ENCODE measurements at regions not wholly inside any gene's neighbourhood (a gene's known extent, or its start where the extent isn't known, plus 50 kb on each side); places are given as distances from the start of the nearest gene placed in this dataset.

DNA sequence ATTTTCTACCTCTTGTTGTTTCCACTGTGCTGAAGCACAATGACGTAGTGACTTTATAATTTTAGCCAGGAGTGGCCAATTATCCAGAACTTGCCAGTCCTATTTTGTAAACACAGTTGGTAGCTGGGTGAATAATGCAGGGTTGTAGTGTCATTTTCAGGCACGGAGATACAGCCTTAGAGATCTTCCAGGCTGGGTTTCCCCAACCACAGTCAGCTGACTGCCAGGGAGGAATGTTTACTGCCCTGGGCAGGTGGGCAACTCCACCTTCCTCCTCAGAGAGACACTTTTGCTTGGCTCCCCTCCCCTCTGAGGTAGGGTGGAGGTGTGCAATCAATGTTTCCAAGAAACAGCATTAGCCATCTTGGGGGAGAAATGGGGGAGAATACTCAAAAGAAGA lies 228.1 kb upstream of the NR4A3 start:
- no peak for DNase-seq

DNA sequence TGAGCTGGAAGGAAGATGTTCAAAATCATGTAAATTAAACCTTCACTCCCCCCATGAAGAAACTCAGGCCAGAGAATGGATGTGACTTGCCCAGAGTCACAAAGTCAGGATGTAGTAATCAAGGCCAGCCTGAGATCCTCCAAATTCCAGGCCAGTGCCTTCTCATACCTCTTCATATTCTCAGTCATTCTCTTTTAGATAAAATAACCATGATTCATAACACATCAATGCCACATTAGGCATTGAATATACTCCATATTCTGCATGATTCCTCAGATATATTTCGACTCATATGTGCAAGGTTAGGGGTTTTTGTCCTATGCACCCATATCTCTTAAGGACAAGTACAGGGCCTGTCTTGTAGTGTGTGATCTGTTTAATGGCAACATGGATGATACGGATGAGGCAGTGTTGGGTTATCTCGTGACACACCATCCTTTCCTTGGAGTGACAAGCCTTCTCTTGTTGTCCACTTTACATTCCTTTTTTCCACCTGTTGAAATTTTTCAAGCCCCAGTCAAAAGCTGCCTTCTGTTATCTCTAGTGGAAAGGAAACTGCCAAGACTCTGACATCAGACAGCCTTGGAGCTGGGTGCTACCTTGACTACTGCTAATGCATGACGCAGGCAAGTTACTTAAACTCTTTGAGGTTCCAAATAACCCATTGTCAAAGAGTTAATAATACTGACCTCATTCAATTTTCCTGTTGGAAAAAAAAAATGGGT lies 227.5 kb upstream of the NR4A3 start:
- no peak for DNase-seq

DNA sequence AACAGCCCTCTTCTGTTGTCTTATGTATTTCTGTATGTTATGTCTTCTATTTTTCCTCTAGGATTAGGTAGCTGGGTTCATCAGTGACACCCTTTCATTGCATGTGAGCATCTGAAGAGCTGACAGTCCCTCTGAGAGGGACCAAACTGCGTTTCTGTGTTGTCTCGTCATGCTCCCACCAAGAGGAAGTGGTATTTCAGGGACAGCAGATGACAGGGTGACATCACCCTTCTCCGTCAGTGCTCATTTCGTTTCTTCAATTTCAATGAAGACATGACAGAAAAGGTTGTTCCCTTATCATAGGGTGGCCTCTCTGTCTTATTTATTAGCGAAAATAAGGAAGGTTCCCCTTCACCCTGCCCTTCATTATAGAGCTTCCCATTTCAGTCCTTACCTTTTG lies 225.9 kb upstream of the NR4A3 start:
- DNase-seq = no peak

DNA sequence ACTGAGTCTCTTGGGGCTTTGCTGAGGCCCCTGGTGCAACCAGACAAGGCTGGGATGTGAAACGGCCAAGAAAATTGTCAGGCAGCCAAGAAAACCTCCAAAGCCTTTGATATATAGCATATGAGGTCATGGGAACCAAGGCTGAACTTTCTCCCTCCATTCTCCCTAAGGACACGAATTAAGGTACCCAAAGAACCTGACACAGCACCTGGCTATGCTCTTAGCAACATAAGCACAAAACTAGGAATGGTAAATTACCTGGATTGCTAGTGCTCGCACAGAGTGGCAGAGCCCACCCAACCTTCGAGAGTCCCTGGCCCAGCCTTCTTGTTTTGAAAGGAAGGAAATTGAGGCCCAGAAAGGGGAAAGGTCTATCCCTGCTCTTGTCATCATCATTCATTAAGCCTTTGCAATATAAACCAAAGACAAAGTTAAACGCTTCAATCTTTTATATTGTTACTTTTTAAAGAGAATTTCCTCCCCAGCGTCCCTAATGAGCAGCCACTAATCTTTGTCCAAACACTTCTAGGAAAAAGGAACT lies 220.0 kb upstream of the NR4A3 start:
- DNase-seq = no peak

DNA sequence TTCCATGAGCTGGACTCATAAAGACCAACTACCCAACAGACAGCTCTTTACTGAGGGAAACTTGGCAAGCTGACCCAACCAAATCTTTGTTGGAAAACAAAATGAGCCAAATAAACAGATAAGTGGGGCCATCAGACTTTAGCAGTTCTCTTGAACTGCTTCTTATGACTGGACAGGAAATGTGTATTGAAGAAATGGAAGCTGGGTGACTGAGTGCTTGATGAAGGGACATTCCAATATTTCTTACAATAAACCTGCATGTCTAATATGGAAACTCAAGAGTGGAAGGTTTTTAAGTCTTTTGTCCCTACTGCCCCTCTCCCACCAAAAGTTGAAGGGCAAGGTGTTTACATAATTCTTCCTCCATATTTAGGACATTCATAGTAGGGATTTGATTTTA lies 218.8 kb upstream of the NR4A3 start:
- DNase-seq = no peak

DNA sequence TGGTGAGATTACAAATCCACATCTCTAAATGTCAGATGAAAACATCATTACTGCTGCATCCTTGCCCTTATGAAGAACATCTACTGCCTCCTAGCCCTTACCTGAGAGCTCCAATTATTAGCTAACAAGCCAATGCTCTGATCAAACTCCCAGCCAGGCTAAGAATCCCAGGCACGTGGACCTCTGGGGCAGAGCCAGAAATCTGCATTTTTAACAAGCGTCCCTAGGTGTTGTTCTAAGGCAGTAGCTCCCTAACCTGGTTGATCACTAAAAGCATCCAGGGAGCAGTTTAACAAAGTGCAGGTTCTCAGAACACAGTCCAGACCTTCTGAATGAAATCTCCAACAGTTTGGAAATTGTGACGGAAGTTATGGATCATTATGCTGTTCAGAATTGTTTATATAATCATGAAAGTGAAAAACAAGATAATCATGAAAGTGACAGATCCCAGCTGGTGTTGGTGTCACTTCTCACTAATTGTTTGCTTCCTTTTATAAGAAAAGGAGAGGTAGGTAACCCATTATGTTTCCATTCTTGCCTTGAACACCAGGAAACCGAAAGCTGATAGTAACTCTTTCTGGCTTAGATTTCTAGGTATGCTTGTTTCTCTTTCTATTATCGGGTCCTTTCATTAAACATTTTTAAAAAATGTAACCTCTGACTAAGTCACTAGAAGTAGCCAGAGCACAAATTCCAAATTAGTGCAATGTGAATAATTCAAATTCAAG lies 216.5 kb upstream of the NR4A3 start:
- no peak for DNase-seq

DNA sequence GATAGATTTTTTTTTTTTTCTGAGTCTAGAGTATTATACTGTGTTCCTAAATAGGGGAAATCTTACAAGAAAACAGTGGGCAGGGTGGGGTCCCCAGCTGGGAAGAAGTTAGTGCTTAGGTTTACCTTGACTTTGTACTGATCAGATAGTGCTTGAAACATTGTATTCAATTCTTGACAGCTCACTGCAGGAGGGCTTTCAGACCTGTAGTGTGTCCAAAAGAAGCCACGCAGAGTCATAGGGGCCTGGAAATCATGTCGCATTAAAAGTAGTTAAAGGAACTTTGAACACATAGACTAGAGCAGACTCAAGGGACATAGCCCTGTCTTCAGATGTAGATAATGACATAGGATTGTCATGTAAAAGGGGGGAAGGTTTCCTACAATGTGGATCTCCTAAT lies 215.4 kb upstream of the NR4A3 start:
- DNase-seq = no peak

DNA sequence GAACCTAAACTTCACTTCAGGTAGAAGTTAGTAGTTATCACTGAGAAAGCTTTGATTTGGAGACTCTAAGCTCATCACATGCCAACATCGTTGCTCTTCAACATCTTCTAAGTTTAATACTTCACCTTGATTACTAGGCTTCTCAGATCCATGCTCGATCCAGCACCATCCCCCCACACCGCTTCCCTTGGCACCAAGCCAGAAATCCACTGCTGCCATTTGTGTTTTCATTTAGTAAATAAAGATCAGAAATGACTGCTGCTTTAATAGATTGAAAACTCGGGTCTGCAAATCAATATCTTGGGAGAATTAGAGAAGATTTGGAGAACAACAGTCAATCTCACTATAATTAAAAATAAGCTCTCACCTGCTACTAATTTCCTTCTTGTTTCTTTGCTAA lies 214.7 kb upstream of the NR4A3 start:
- DNase-seq = no peak

DNA sequence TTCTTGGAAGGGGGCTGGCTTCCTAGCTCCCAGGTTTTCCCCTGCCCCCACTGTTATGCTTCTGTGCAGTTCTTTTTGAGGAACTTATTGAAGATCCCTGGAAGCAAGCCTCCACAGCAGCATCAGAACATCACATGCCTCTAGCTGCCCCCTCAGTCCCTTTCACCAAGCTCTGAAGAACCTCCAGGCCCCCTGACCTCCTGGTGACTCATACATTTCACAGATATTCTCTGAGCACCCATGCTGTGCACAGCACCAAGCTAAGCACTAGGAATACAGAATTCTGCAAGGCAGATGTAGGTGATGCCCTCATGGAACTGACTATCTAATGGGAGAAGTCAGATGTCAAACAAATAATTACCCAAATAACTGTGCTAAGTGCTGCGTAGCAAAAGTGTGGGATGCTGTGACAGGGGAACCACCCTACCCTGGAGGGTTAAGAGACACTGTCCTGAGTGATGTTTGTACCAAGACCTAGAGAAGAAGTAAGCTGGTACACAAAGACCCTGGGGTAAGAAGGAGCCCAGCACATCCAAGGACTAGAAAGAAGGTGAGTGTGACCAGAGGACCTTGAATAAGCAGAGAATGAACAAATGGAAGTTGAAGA lies 213.7 kb upstream of the NR4A3 start:
- DNase-seq = no peak

DNA sequence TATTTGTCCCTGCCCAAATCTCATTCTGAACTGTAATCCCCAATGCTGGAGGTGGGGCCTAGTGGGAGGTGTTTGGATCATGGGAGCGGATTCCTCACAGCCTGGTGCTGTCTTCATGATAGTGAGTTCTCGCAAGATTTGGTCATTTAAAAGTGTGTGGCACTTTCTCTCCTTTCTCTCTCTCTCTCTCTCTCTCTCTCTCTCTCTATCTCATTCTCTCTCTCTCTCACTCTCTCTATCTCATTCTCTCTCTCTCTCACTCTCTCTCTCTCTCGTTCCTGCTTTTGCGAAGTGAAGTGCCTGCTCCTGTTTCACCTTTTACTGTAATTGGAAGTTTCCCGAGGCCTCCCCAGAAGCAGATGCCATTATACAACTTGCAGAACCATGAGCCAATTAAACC lies 207.3 kb upstream of the NR4A3 start:
- no peak for DNase-seq

DNA sequence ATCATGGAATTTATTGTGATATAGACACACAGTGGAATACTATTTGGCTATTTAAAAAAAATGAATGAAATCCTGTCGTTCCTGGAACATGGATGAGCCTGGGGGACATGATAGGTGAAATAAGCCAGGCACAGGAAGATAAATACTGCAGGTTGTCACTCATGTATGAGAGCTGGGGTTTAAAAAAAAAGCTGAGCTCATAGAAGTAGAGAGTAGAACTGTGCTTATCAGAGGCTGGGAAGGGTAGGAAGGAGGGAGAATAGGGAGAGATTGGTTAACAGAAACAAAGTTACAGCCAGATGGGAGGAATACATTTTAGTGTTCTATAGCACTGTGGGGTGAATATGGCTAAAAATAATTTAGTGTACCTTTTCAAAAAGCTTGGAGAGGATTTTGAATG lies 200.6 kb upstream of the NR4A3 start:
- no peak for DNase-seq

DNA sequence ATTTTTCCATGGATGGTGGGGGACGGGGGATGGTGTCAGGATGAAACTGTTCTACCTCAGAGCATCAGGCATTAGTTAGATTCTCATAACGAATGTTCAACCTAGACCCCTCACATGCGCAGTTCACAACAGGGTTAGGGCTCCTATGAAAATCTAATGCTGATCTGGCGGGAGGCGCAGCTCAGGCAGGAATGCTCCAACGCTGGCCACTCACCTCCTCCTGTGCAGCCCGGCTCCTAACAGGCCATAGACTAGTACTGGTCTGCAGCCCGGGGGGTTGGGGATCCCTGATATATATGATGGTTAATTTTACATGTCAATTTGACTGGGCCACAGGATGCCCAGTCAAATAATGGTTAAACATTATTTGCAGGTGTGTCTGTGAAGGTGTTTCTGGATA lies 199.0 kb upstream of the NR4A3 start:
- no peak for DNase-seq

DNA sequence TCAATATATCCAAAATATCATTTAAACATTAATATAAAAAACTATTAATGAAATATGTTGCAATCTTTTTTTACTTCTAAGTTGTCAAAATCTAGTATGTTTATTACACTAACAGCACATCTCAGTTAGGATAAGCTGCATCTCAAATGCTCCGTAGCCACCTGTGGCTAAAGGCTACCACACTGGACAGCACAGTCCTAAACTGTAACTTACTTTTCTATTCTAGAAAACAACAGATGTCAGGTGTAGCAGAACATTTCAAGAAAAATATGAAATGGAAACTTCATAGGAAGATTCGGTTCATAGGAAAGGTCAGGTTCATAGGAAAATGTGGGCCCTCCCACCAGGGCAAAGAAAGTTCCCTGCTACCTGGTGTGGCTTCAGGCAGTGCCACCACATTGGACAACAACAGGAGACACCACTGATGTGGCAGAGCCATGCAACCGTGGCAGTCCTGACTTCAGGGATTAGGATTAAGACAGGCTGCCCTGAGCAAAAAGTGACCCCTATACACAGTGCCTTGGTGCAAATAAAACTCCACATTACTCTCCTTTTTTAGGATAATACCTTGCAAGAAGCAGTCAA lies 197.8 kb upstream of the NR4A3 start:
- DNase-seq = no peak

DNA sequence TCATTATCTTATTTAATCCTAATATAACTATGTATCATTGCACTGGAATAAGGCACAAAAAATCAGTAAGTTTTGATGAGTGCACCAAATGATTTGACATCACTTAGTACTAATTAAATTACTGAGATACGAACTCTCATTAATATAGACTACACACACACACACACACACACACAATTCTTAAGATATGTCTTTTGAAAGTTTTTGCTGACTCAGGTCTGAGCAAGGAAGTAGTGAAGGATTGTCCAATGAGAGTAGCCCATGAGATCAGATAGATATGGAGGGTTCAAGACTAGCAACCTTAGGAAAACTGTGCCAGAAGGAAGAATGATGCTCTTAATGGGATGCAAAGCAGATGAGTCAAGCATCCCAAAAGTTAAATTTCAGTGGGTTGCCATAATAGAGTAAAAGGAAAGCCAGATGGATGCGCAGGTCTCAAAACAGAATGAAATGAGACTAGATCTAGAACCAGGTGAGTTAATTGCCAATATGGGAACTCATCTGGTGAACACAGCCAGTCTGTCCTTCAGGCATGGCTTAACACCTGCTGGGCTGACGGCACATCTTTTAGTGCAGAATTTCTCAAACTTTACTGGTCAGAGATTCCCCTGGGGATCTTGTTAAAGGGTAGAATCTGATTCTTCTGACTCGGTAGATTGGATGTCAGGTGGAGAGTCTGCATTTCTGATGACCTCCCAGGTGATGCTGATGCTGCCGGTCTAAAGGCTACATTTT lies 197.0 kb upstream of the NR4A3 start:
- DNase-seq = no peak

DNA sequence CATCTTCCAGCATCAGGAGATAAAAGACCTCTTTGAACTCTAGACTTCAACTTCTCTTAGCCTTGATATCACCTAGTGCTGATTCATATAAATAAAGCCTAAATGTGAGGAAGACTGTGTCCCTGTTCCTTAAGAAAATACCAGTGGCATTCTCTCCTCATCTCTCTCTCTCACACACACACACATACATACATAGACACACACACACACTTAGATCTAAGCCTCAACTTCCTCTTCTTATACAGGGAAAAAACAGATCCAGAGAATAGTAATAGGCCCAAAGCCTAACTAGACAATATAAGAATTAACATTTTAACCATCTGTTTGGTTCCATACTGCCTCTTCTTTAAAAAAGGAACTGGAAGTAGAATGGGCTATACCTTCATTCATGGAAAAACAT lies 195.3 kb upstream of the NR4A3 start:
- DNase-seq = no peak

DNA sequence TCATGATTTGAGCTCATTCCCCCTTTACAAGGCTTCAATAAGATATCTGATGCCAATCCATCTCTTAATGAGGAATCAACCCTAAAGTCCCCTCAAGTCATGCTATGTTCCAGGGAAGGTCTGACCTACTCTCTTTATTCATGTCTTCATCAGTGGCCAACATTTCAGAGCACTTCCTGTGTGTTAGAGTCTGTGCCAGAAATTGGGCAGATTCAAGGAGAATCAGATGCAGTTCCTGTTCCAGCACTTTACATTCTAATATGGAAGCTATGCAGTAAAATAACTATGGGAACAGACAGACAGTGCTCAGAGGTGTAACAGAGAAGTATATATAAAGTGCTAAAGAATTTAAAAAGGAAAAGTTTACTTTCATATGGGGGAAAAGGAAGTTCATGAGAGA lies 193.4 kb upstream of the NR4A3 start:
- DNase-seq = no peak

DNA sequence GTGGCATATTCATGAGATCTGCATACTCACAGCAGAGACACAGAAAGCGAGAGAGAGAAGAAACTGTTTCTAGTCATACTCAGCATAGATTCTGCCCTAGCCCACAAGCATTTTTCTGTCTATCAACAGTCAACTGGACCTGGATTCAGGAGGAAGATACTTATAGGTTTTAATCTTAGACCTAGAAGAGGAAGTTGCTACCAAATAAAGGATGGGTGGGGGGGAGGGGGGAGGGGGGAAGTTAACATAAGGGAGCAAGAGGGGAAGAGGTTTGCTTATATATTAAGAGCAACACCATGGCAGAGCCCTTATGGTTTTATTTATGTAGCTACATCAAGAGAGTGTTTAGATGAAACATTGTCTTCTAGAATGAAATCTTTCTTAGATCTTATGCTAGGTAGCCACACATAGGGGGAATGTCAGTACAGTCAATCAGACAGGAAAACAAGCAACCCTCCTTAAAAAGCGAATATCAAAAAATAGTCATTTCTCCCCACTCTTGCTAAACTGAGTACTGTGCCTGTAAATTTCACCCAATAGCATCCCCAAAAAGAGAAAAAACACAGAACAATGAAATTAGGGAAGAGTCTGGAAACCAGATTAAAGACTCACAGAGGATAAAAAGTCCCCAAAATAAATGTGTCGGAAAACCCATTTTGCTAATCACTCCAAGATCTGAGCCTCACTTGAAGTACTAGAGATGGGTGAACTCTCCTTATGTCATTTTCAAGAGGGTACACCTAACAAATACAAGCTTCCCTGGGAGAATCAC lies 192.7 kb upstream of the NR4A3 start:
- DNase-seq = no peak

DNA sequence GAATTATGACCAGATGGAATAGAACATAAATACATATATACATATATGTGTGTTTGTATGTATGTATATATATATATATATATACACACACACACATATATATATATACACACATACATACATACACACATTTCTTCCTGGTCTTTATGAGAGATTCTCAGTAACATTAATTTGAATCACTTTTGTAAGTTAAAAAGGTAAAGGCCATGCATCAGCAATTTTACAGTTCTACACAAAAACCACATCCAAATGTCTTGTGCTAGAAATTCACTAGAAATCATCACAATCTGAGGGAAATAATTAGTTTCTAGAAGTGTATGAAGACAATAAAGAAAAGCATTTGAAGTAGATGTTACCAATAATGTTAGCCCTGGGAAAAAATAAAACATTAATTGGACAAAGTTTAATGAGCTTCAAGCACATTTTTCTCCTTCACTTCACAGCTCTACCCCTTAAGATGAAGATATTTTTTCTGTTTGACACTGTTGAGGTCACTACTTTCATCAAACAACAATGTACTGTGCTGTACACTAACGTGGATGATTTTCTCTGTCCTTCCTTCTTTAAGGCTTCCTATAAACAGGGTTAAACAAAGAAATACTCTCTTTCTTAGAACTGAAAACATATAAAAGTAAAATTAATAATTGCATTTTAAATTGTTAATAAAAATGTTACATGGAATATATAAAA lies 189.2 kb upstream of the NR4A3 start:
- DNase-seq = no peak

DNA sequence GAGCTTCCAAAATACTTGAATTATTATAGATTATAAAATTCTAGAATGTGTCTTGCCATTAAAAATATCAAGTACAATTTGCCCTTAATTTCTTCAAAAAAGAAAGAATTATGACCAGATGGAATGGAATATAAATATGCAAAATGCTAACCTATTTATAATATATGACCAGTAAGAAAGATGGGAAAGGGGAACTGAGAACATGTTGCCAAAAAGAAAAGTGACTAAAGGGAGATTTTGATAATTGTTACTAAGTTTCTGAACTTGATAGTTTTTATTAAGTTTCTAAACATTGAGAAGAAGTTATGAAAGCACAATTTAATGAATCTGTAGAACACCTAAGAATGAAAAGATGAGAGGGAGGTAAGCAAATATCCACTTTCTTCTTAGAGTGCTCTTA lies 188.4 kb upstream of the NR4A3 start:
- no peak for DNase-seq

DNA sequence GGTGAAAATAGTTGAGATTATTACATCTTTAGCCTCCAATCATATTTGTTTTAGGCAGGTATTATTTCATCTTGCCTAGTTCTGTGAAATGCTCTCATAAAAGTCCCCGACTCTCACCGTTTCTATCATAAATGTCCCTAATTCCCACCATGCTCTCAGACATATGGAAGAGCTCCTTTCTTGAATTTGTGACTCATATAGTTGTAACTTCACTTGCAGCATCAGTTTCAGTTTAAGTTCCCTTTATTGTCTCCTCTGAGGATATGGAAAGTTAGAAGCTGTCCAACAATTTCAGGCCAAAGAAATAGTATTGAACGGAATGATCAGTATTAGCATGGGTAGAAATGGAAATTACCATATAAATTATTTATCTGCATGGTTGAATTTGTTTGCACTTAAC lies 187.5 kb upstream of the NR4A3 start:
- no peak for DNase-seq

DNA sequence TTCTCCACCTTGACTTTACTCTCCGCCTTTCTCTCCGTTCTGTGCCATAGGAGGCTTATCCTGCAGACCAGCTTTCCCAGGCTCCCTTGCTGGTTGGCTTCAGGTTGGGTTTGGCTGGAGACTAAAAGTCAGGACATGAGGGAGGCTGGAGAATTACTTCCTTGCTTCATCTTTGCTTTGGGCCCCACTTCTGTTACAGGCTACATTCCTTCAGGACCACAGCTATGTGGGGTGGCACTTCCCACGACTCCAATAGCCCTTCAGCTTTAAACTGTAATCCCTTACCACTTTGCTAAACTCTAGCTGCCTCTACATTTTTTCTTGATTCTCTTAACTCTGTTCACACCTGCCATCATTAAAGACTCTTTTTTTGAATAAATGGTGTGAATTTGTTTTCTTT lies 186.7 kb upstream of the NR4A3 start:
- DNase-seq = no peak

DNA sequence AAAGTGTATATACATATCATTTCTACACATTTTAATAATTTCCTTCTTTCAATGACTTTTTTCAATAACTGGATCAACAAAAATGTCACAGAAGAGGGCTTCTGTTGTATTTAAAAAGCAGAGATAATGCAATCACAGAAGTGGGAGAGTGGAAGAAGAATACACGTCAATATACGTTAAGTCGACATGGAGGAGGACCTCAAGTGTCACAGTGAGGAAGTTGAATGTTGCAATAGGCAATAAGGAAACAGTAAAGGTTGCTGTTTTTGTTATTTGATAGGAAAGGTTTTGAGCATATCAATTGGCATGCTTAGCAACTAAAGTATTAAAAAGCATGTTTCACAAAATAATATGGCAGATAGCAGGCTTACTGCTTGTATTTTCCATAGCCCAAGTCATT lies 184.0 kb upstream of the NR4A3 start:
- DNase-seq = no peak

Measured in activated CD8-positive, alpha-beta memory T cell treated with anti-CD3 and anti-CD28 coated beads for 24 hours (primary cell).